GM12874 (cell line): ENCODE measurements at regions not wholly inside any gene's neighbourhood (a gene's known extent, or its start where the extent isn't known, plus 50 kb on each side); places are given as distances from the start of the nearest gene placed in this dataset.

Experiments used
- TF ChIP-seq, protein P1 (sequence below): IDR thresholded peaks from 2 replicates; pipeline ENCODE4 v1.5.1; 2011; ENCODE audit warnings: low read depth, mild to moderate bottlenecking, control low read depth, low read length, moderate library complexity; ENCODE audit not compliant: insufficient read depth

- TF ChIP-seq, protein P1, sequence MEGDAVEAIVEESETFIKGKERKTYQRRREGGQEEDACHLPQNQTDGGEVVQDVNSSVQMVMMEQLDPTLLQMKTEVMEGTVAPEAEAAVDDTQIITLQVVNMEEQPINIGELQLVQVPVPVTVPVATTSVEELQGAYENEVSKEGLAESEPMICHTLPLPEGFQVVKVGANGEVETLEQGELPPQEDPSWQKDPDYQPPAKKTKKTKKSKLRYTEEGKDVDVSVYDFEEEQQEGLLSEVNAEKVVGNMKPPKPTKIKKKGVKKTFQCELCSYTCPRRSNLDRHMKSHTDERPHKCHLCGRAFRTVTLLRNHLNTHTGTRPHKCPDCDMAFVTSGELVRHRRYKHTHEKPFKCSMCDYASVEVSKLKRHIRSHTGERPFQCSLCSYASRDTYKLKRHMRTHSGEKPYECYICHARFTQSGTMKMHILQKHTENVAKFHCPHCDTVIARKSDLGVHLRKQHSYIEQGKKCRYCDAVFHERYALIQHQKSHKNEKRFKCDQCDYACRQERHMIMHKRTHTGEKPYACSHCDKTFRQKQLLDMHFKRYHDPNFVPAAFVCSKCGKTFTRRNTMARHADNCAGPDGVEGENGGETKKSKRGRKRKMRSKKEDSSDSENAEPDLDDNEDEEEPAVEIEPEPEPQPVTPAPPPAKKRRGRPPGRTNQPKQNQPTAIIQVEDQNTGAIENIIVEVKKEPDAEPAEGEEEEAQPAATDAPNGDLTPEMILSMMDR = no peak
These were observed 166.7 kb downstream of the DLL1 start for GRCh38 chr6:170124150-170124549.

DNA sequence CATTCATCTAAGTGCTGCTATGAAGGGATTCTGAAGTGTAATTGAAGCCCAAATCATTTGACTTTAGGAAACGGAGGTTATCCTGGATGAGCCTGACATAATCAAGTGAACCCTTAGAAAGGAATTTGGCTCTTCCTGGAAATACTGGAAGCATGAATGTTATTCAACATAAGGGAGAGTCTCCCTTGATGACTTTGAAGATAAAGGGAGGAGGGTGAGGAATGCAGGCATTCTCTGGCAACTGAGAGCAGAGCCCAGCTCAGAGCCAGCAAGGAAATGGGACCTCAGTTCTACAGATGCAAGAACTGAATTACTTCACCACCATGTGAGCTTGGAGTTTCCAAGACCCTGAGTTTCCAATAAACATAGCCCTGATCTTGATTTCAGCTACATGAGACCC, 168.2 kb downstream of the DLL1 start:
- TF ChIP-seq, protein P1 = no peak

GRCh38 chr6:170117111-170117972, 173.5 kb downstream of the DLL1 start:
- TF ChIP-seq, protein P1 = no peak

- TF ChIP-seq, protein P1 = no peak
These were observed 174.2 kb downstream of the DLL1 start for GRCh38 chr6:170116636-170117035.

- TF ChIP-seq, protein P1 = no peak
These were observed 175.7 kb downstream of the DLL1 start for GRCh38 chr6:170114956-170115855.

GRCh38 chr6:170114187-170114945, 176.5 kb downstream of the DLL1 start:
- TF ChIP-seq, protein P1 = no peak
